PC-9 (cell line): ENCODE measurements at regions not wholly inside any gene's neighbourhood (a gene's known extent, or its start where the extent isn't known, plus 50 kb on each side); places are given as distances from the start of the nearest gene placed in this dataset.

Experiments
- BruUV-seq: library from RNA; stranded (reverse); fragments of 400-500 nt; replicated peaks from 2 replicates; lab custom pipeline; 2021; lab: Mats Ljungman, UMichigan
- CTCF ChIA-PET: fragments of 300-600 bp; sonication (Branson Sonifier 250); formaldehyde crosslinking; loops from one replicate; lab custom pipeline; 2022; ENCODE audit warnings: antibody characterized with exemption; lab: Charles Lee
- POLR2A ChIA-PET: fragments of 300-600 bp; sonication (Branson Sonifier 250); formaldehyde crosslinking; loops from one replicate; lab custom pipeline; 2022; ENCODE audit warnings: antibody characterized with exemption; ENCODE audit not compliant: unreplicated experiment; lab: Charles Lee
- DNase-seq, 2 experiments: peaks; one replicate each; pipeline versions ENCODE4 v3.0.0 to v3.0.0-alpha.2; 2015 to 2022; ENCODE audit warnings: mixed read lengths in 1 of 2
- H2AFZ ChIP-seq: fragments of 200-600 bp; sonication (generic); 2 replicates; pipeline ENCODE4 v1.8.1; 2017; ENCODE audit warnings: antibody characterized with exemption
- H3F3A ChIP-seq: fragments of 200-600 bp; sonication (generic); 2 replicates; pipeline ENCODE4 v1.8.1; 2017; ENCODE audit warnings: antibody characterized with exemption, mild to moderate bottlenecking, low read depth; ENCODE audit not compliant: insufficient read depth
- H3K27ac ChIP-seq: fragments of 200-600 bp; sonication (generic); 2 replicates; pipeline ENCODE4 v1.6.1; 2016; ENCODE audit warnings: mixed run types
- H3K27me3 ChIP-seq: fragments of 200-600 bp; sonication (generic); 2 replicates; pipeline ENCODE4 v1.6.1; 2016; ENCODE audit warnings: low read depth, mixed run types; ENCODE audit not compliant: insufficient read depth
- H3K36me3 ChIP-seq: fragments of 200-600 bp; sonication (generic); 2 replicates; pipeline ENCODE4 v1.6.1; 2016; ENCODE audit warnings: low read depth, mixed run types
- H3K4me1 ChIP-seq: fragments of 200-600 bp; sonication (generic); replicated peaks from 2 replicates; pipeline ENCODE4 v1.6.1; 2016; ENCODE audit warnings: mixed run types; ENCODE audit not compliant: insufficient read depth
- H3K4me2 ChIP-seq: fragments of 200-600 bp; sonication (generic); 2 replicates; pipeline ENCODE4 v1.6.1; 2017; ENCODE audit warnings: mixed run types
- H3K4me3 ChIP-seq: fragments of 200-600 bp; sonication (generic); 2 replicates; pipeline ENCODE4 v1.6.1; 2016; ENCODE audit warnings: mixed run types
- H3K79me2 ChIP-seq: fragments of 200-600 bp; sonication (generic); 2 replicates; pipeline ENCODE4 v1.6.1; 2017; ENCODE audit warnings: low read depth, mixed run types
- H3K9me2 ChIP-seq: fragments of 200-600 bp; sonication (generic); 2 replicates; pipeline ENCODE4 v1.8.1; 2017; ENCODE audit warnings: mild to moderate bottlenecking; ENCODE audit not compliant: insufficient read depth
- H3K9me3 ChIP-seq: fragments of 200-600 bp; sonication (generic); 2 replicates; pipeline ENCODE4 v1.8.1; 2016; ENCODE audit warnings: low read depth; ENCODE audit not compliant: insufficient read depth
- H4K20me1 ChIP-seq: fragments of 200-600 bp; sonication (generic); 2 replicates; pipeline ENCODE4 v1.8.1; 2017; ENCODE audit not compliant: insufficient read depth
- CTCF ChIP-seq: fragments of 200-600 bp; sonication (generic); conservative IDR thresholded peaks from 2 replicates; pipeline ENCODE4 v1.6.1; 2017; ENCODE audit warnings: mixed run types, antibody characterized with exemption, mild to moderate bottlenecking, moderate library complexity
- EZH2 ChIP-seq: fragments of 200-600 bp; sonication (generic); IDR thresholded peaks from 2 replicates; pipeline ENCODE4 v1.8.0; 2017; ENCODE audit warnings: antibody characterized with exemption, low read depth
- intact Hi-C: fragments of 100-400 bp; cut with micrococcal nuclease; formaldehyde crosslinking; loops from one replicate; pipeline ENCODE4 v1.10.0; 2022; ENCODE audit not compliant: unreplicated experiment

GRCh38 chr20:46816886-46817638 is 77.6 kb upstream of the EYA2 start:
- Histone ChIP-seq H3F3A (peaks cover 34% of the 10 kb centered on the region), H4K20me1 (no peaks in the 10 kb centered on the region), H3K27me3 (no peaks in the 10 kb centered on the region), H3K79me2 (no peaks in the 10 kb centered on the region), H3K4me1 (peaks cover 31% of the 10 kb centered on the region), H3K9me2 (no peaks in the 10 kb centered on the region), H3K4me3 (no peak overlapping the region), H3K4me2 (no peak overlapping the region), H3K9me3 (no peaks in the 10 kb centered on the region), H3K36me3 (no peaks in the 10 kb centered on the region), H2AFZ (no peak overlapping the region), H3K27ac (no peak overlapping the region)
- no peak for TF ChIP-seq EZH2
- TF ChIP-seq CTCF, result no peak
- no TSS peak for BruUV-seq
- DNase-seq, result no peak
- POLR2A ChIA-PET, result no interaction called here
- CTCF ChIA-PET, result no interaction called here
- intact Hi-C loops, result loop anchor here (10.0 kb wide), 1 partner anchor 328 kb away; no protein-coding TSS in a partner anchor

- no peaks in the 10 kb centered on the region for H3K9me2 ChIP-seq
- no peaks in the 10 kb centered on the region for H3K9me3 ChIP-seq
- no peak overlapping the region for H3K4me3 ChIP-seq
- H3K79me2 ChIP-seq, result no peaks in the 10 kb centered on the region
- H3K4me2 ChIP-seq, result no peak overlapping the region
- H3K27ac ChIP-seq, result no peak overlapping the region
- ChIA-PET POLR2A (no interaction called here), CTCF (no interaction called here)
- no peaks in the 10 kb centered on the region for H3K27me3 ChIP-seq
- H3K4me1 ChIP-seq, result peaks cover 6% of the 10 kb centered on the region
- H3K36me3 ChIP-seq, result no peaks in the 10 kb centered on the region
- intact Hi-C loops, result no loop called here
- H4K20me1 ChIP-seq, result no peaks in the 10 kb centered on the region
- peak in 1 of 2 experiments; percentile 47 for DNase-seq
- H3F3A ChIP-seq, result peaks cover 5% of the 10 kb centered on the region; the same call in 1 of the 2 replicates
- TF ChIP-seq EZH2 (no peak), CTCF (peak; percentile 51)
- H2AFZ ChIP-seq, result no peak overlapping the region
- no TSS peak for BruUV-seq
Measured at GRCh38 chr20:46820682-46821081, 74.0 kb upstream of the EYA2 start.

GRCh38 chr20:46823271-46823751 is 71.3 kb upstream of the EYA2 start:
- DNase-seq, result no peak
- no peak for TF ChIP-seq EZH2
- no peak for TF ChIP-seq CTCF
- Histone ChIP-seq H3K4me2 (no peak overlapping the region), H3F3A (no peaks in the 10 kb centered on the region), H4K20me1 (no peaks in the 10 kb centered on the region), H3K4me1 (no peaks in the 10 kb centered on the region), H3K9me3 (no peaks in the 10 kb centered on the region), H3K27me3 (no peaks in the 10 kb centered on the region), H3K79me2 (no peaks in the 10 kb centered on the region), H3K4me3 (no peak overlapping the region), H3K27ac (no peak overlapping the region), H3K36me3 (no peaks in the 10 kb centered on the region), H2AFZ (no peak overlapping the region), H3K9me2 (no peaks in the 10 kb centered on the region)
- POLR2A ChIA-PET, result no interaction called here
- BruUV-seq, result no TSS peak
- CTCF ChIA-PET, result no interaction called here
- intact Hi-C loops, result no loop called here
